Gastroesophageal sphincter (tissue), 3 donors: ENCODE measurements at regions not wholly inside any gene's neighbourhood (a gene's known extent, or its start where the extent isn't known, plus 50 kb on each side); places are given as distances from the start of the nearest gene placed in this dataset.

Experiments
- CTCF ChIP-seq, 4 experiments: fragments of 200-600 bp in 2 of 4; fragments of 450-650 bp in 2 of 4; sonication (generic) in 1 of 4; IDR thresholded peaks; one replicate each; pipeline ENCODE4 v1.5.1; 2017 to 2019; ENCODE audit warnings: antibody characterized with exemption in 4 of 4, mild to moderate bottlenecking in 2 of 4, moderate library complexity in 2 of 4
- POLR2A ChIP-seq, 2 donors: fragments of 450-650 bp; IDR thresholded peaks; one replicate each; pipeline ENCODE4 v1.6.1; 2017; ENCODE audit warnings: antibody characterized with exemption in 2 of 2, mild to moderate bottlenecking in 2 of 2, moderate library complexity in 1 of 2

- TF ChIP-seq CTCF (IDR thresholded peaks at IDR 0.05), result no peak
- no peak for TF ChIP-seq POLR2A (IDR thresholded peaks at IDR 0.05)
These were observed 343.7 kb downstream of the GRIA2 start for GRCh38 chr4:157564218-157564617.
